ENCODE measurements at regions not wholly inside any gene's neighbourhood (a gene's known extent, or its start where the extent isn't known, plus 50 kb on each side); places are given as distances from the start of the nearest gene placed in this dataset.

DNA sequence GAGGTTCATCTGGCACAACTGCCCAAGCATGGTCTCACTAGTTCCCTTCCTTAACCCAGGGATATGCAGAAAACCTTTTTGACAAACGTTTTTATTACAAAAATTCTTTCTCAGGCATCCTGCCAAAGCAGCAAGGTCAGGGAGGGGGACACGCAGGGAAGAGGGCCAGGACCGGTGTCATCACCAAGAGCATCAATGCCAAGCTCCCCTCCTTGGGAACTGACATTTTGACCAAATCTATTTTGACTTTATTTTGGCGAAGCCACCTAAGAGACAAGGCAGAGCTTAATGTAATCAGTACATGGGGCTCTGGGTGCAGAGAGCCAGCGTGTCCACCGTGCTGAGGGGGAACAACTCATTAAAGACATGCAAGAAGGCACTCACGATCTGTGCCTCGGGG lies 265.2 kb downstream of the CBLN1 start:
- peaks cover 6% of the 10 kb centered on the region for H3K27me3 ChIP-seq (ENCODE audit: insufficient read depth, low read length)
- no peak overlapping the region for H3K4me3 ChIP-seq (replicated peaks in 1 of 2; ENCODE audit: low read depth in 1 of 2, low read length in 2 of 2)
- H3K9ac ChIP-seq (ENCODE audit: low read length): no peak overlapping the region
- RAD21 ChIA-PET (ENCODE audit: low non-redundant PET in 1 of 2, low total read pairs in 2 of 2, uncharacterized antibody in 2 of 2, unreplicated experiment in 2 of 2): no interaction called here
- H3K36me3 ChIP-seq (ENCODE audit: control insufficient read depth in 1 of 2, insufficient read depth in 2 of 2, low read length in 2 of 2): no peaks in the 10 kb centered on the region
- H3K9me2 ChIP-seq (ENCODE audit: insufficient read depth): no peaks in the 10 kb centered on the region
- H4K20me1 ChIP-seq (ENCODE audit: insufficient read depth): no peaks in the 10 kb centered on the region
- CTCF ChIA-PET: no interaction called here
- H3K79me2 ChIP-seq (ENCODE audit: insufficient read depth, low read length): no peaks in the 10 kb centered on the region
- peaks cover 0 to 3% of the 10 kb centered on the region in 2 experiments; a peak in 1 of 4 replicates for H3K4me1 ChIP-seq (ENCODE audit: control insufficient read depth in 1 of 2, insufficient read depth in 2 of 2, low read length in 2 of 2)
- TF ChIP-seq ATF3 (IDR thresholded peaks at IDR 0.05) (no peak), ZFX (IDR thresholded peaks at IDR 0.05) (no peak), JUND (IDR thresholded peaks at IDR 0.05) (no peak), POLR2AphosphoS5 (IDR thresholded peaks at IDR 0.05; ENCODE audit: low read depth, low read length) (no peak), EGR1 (IDR thresholded peaks at IDR 0.05; ENCODE audit: low read depth) (no peak), ZBTB33 (IDR thresholded peaks at IDR 0.05; ENCODE audit: extremely low read depth, insufficient replicate concordance, low read length) (no peak), SP1 (IDR thresholded peaks at IDR 0.05; ENCODE audit: low read depth) (no peak), MAX (IDR thresholded peaks at IDR 0.05) (no peak)
- POLR2A ChIA-PET: no interaction called here
- no peak overlapping the region for H2AFZ ChIP-seq (ENCODE audit: low read depth, low read length, poor library complexity, severe bottlenecking)
- no peak overlapping the region for H3K27ac ChIP-seq (ENCODE audit: low read depth, low read length)
- no TSS peak for BruUV-seq (replicated peaks)
- ATAC-seq (no peak), DNase-seq (ENCODE audit: low read depth, low spot score) (no peak)
- no peak overlapping the region for H3K4me2 ChIP-seq (ENCODE audit: low read length)
- intact Hi-C loops (cut with micrococcal nuclease): no loop called here
- no peaks in the 10 kb centered on the region for H3K9me3 ChIP-seq (ENCODE audit: control insufficient read depth in 1 of 2, insufficient read depth in 1 of 2, low read depth in 1 of 2, low read length in 2 of 2)

DNA sequence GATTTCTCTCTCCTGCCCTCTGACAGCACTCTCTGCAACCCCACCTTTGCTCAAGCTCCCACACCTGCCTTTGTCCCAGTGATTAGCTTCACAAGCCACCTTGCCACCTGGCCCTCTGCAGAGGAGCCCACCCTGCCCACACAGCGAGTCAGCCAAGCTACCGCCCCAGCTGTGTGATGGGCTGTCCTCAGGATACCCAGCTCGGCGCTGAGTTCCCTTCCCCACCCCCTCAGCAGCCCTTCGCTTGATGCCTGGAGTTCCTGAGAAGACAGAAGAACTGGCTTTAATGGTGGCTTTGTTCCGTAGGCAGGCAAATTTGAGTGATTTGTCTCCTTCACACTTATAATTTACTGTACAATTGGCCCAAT lies 266.4 kb downstream of the CBLN1 start:
- BruUV-seq (replicated peaks): no TSS peak
- H3K9me3 ChIP-seq (ENCODE audit: control insufficient read depth in 1 of 2, insufficient read depth in 1 of 2, low read depth in 1 of 2, low read length in 2 of 2): no peaks in the 10 kb centered on the region
- H3K27me3 ChIP-seq (ENCODE audit: insufficient read depth, low read length): peaks cover under 1% of the 10 kb centered on the region; the same call in 1 of the 2 replicates
- no peak for ATAC-seq
- no peak overlapping the region for H3K4me3 ChIP-seq (replicated peaks in 1 of 2; ENCODE audit: low read depth in 1 of 2, low read length in 2 of 2)
- H4K20me1 ChIP-seq (ENCODE audit: insufficient read depth): no peaks in the 10 kb centered on the region
- H3K79me2 ChIP-seq (ENCODE audit: insufficient read depth, low read length): no peaks in the 10 kb centered on the region
- H3K36me3 ChIP-seq (ENCODE audit: control insufficient read depth in 1 of 2, insufficient read depth in 2 of 2, low read length in 2 of 2): no peaks in the 10 kb centered on the region
- no peak overlapping the region for H3K27ac ChIP-seq (ENCODE audit: low read depth, low read length)
- no peak overlapping the region for H3K4me2 ChIP-seq (ENCODE audit: low read length)
- CTCF ChIA-PET: no interaction called here
- no peaks in the 10 kb centered on the region for H3K4me1 ChIP-seq (ENCODE audit: control insufficient read depth in 1 of 2, insufficient read depth in 2 of 2, low read length in 2 of 2)
- DNase-seq (ENCODE audit: low read depth, low spot score): no peak
- intact Hi-C loops (cut with micrococcal nuclease): no loop called here
- RAD21 ChIA-PET (ENCODE audit: low non-redundant PET in 1 of 2, low total read pairs in 2 of 2, uncharacterized antibody in 2 of 2, unreplicated experiment in 2 of 2): no interaction called here
- no peak overlapping the region for H3K9ac ChIP-seq (ENCODE audit: low read length)
- H3K9me2 ChIP-seq (ENCODE audit: insufficient read depth): no peaks in the 10 kb centered on the region
- H2AFZ ChIP-seq (ENCODE audit: low read depth, low read length, poor library complexity, severe bottlenecking): no peak overlapping the region
- POLR2A ChIA-PET: no interaction called here
- TF ChIP-seq CEBPB (IDR thresholded peaks at IDR 0.05; ENCODE audit: low read depth): no peak
- TF ChIP-seq TCF7L2 (IDR thresholded peaks at IDR 0.05; ENCODE audit: borderline replicate concordance, extremely low read depth, insufficient read depth, insufficient read length): no peak
- TF ChIP-seq SP1 (IDR thresholded peaks at IDR 0.05; ENCODE audit: low read depth): no peak
- no peak for TF ChIP-seq ZFX (IDR thresholded peaks at IDR 0.05)
- TF ChIP-seq RAD21 (IDR thresholded peaks at IDR 0.05; ENCODE audit: low read depth): no peak
- no peak for TF ChIP-seq POLR2AphosphoS5 (IDR thresholded peaks at IDR 0.05; ENCODE audit: low read depth, low read length)
- no peak for TF ChIP-seq JUND (IDR thresholded peaks at IDR 0.05)
- no peak for TF ChIP-seq EGR1 (IDR thresholded peaks at IDR 0.05; ENCODE audit: low read depth)
- TF ChIP-seq SIN3A (IDR thresholded peaks at IDR 0.05; ENCODE audit: low read depth): no peak
- TF ChIP-seq REST (IDR thresholded peaks at IDR 0.05; ENCODE audit: low read depth): no peak
- TF ChIP-seq ATF3 (IDR thresholded peaks at IDR 0.05): no peak
- TF ChIP-seq EZH2 (IDR thresholded peaks at IDR 0.05): no peak
- no peak for TF ChIP-seq CBX3 (IDR thresholded peaks at IDR 0.05; ENCODE audit: low read depth)
- TF ChIP-seq POLR2A (IDR thresholded peaks at IDR 0.05; ENCODE audit: borderline replicate concordance, extremely low read depth, insufficient read depth, insufficient read length): no peak
